ENCODE measurements at regions not wholly inside any gene's neighbourhood (a gene's known extent, or its start where the extent isn't known, plus 50 kb on each side); places are given as distances from the start of the nearest gene placed in this dataset.

DNA sequence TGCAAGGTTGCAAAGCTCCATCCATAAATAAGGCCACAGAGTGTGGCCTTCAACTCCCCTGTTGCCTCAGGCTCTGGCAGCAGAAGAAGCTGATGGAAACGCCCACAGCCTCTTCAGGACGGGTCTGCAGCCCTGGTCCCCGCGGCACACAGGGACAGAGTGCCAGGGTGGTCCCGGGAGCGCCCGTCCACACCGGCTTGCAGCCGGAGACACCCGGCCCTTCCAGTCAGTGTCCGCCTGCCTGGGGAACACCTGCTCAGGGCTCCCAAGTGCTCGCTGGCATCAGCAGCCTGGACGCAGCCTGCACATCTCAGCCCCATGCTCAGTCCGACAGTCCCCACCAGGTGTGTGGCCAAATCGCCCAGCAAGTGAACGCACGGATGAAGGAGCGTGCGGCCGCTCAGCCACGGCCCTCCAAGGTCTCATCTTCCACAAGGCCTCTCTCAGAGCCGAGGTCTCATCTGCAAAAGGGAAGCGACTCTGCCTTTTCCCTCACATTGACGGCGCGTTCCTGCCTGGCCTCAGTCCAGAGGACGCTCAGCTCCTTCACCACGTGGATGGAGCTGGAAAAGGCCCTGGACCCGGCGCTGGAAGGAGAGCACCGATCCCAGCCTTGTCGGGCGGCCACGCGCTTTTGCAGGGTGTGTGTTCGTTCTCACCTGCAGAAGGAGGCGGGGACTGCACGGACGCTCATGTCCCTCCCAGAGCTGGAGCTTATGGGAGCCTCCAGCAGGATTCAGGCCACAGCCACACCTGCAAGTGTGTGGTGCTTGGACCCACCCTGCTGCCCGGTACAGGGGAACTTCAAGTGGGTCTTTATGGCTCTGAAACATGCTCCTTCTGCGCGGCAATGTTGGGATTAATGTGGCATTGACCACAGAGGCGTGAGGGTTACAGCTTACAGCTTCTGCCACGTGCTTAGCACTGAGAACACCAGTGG, 180.4 kb downstream of the DLL1 start:
- no peak for DNase-seq

DNA sequence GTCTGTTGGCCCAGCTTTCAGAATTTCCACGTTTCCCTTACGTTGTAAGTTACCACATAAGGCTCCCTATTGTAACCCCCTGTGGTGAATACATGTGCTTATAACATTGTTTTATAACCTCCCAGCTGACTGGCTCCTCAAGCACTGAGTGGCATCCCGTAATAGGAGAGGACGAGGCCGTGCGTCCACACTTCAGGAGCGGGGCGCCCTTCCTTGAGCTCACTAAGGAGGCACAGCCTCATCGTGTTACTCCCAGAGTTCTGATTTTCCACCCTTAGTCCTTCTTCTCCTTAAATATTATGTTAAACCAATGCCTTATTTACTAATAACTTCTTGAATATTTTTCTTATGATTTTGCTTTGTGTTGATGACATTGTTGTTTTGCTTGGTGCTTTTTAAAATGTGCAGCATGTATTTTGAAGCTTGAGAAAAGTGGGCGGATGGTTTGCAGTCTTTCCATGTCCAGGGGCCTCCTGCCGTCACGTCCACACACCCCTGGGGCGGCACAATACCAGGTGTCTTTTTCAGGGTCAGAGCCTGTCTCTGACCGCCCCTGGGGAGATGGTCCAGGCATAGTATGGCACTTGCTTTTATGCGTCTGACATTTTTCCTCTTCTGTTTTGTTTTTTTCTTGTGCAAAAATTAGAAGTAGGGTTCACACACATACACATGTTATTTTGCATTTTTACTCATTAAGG, 181.8 kb downstream of the DLL1 start:
- DNase-seq, result no peak

DNA sequence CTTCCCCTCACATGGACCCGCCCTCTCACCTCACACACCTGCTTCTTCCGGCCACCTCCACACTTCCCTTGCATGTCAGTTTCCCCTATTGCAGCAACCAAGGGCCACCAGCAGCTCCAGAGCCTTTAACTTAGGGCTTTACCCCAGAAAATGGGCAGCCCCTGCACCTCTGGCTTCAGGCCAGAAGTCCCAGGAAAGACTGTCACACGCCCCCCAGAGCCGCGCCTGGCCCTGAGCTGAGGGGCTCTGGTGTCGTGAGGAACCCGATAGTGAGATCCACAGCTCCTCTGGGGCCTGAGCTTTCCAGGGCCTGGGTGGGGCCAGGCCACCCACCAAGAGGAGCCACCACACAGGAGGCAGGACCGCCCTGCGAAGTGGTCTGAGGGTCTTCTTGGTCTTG, 182.4 kb downstream of the DLL1 start:
- no peak for DNase-seq

DNA sequence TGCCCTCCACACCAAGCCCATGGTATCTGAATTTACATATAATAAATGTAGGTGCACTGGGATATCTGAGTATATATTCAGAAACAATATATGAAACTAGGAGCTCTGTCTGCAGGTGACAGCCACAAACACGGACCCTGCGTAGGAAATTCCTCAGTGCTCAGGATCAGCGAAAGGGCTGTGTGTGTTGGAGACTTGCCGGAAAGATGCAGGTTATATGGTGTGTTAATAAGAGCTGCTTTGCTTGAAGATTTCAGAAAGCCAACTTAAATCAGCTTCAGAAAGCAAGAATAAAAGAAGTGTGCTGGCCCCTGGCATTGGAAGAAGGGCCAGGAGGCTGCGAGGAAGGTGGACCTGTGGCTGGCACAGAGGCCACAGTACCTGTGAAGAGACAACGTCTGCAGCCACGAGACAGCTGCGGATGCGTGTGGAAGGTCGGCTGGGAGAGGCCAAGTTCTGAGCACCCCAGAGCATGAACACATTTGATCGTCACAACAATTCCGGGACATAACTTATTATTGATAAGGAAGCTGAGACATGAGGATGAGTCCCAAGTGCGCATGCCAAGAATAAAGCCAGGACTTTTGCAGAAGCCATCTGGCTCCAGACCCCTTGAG, 183.2 kb downstream of the DLL1 start:
- no peak for DNase-seq

DNA sequence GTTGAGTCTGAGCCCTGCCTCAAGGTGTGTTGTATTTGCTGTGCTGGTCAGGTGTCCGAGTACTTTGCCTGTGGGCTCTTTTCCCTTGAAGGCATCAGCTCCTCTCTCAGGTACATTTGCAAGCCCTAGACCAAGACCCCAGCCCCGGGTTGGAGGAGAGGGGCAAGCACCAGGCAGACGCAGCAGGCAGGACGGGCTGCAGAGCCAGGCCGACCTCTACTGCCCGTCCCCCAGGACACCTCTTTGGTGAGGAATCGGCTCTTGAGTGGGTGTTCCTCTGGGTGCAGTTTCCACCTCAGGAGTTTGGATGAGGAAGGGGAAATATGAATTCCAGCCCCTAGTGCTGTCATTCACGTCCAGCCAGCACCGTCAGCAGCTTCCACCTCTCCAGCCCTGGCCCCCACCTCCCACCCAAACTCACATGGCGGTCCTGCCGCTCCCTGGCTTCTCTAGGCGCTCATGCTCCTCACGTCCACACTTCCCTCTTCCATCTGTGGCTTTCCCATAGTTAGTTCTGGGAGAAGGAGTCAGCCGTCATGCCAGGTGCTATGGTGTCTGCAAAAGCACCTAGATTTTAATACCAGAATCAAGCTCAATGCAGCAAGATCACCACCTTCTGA, 183.9 kb downstream of the DLL1 start:
- DNase-seq, result no peak

DNA sequence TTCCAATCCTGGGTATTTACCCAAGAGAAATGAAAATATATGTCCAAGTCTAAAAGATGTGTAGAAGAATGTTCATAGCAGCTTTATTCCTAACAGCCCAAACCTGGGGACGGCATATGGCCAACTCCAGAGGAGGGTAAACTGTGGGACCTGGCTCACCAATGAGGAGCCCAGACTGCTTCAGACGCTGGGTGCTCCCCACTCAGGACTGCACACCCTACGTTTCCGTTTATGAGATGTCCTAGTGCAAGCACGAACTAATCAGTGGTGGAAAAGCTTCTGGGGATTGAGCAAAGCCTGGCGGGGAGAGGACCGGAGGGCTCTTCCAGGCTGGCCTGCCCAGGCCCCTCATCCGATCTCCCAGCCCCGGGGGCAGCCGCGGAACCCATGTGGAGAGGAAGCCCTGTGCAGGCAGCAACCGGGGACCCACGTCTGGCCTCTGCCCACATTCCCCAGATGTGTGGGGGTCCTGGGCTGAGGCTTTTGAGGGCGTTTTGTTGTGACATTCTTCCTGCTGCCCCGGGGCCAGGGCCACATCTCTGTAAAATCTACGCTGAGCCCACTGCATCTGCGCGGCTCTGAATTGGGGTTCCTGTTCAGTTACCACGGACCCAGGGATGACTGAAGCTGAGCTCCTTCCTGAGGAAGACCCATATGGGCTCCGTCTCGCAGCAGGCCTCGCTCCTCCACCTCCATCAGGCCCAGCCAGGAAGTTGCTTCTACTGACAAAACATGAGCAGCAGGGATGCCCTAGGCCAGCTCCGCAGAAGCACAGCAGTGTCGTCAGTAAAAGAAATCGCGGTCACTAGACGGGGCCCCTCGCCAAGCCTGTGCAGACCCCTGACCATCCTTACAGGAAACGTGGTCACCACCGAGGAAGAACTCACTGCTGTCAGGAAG, 188.0 kb downstream of the DLL1 start:
- no peak for DNase-seq

DNA sequence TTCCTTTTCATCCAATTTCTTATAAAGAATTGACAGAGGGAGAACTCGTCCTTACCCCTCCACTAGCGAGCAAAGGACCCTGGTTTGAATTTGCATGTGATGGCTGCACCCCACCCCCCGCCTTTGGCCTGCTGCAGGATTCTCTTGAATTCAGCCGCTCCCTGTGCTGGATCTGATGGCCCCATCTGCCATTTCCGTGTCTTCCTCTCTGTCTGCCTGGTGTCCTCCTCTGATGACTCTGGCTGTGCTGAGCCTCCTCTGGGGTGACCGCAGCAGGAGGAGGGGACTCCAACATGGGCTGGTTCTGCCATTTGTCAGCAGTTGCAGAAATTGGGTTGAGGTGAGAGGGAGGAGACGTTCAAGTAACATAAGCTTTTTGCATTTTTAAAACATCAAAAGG, 188.8 kb downstream of the DLL1 start:
- DNase-seq, result no peak

DNA sequence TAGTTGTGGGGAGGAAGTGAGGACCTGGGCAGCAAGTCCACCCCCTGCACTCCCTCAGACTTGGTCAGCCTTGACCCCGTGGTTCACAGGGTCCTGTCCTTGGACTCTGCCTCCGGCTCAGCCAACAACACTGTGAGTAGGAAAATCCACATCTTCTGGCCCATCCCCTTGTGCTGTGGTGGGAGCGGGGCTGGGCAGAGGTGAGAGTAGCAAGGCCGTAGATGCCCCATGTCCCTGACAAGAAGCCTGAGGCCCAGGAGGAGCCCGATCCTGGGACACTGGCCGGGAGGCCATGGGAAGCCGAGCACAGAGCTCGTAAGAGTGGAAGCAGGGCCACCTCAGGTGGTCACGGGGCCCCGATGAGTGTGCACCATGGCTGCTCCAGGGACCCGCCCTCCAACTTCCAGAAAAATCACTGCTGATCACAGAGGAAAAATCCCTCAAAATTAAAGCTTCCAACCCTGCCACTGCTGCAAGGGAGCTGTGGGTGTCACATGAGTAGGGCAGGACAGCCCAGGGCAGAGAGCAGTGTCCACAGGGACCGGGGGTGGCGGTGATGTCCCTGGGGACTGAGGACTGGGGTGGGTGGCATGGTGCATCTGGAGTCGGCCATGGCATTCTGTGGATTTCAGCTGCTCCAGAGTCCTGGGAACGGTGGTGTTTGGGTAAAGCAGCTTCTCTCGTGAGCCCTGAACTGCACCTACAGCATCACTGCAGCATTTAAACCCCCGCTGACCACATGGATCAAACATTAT, 189.4 kb downstream of the DLL1 start:
- DNase-seq, result no peak

DNA sequence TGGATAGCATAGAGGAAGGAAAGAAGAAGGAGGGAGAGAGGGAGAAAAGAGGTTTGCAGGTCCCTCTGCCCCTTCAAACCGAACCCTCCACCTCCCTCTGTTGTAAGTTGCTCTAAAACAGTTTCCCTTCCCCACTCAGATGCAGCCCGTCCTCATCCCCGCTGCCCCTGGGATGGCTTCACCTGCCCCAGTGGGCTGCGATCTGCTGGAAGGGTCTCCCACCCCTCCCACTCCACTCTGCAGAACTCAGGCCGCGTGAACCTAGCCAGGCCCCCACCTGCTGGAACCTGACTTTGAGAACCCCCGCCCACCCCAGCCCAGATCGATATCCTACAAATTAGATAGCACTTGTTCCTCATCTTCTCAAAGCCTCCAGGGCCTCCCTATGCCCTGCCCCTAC, 190.8 kb downstream of the DLL1 start:
- no peak for DNase-seq

DNA sequence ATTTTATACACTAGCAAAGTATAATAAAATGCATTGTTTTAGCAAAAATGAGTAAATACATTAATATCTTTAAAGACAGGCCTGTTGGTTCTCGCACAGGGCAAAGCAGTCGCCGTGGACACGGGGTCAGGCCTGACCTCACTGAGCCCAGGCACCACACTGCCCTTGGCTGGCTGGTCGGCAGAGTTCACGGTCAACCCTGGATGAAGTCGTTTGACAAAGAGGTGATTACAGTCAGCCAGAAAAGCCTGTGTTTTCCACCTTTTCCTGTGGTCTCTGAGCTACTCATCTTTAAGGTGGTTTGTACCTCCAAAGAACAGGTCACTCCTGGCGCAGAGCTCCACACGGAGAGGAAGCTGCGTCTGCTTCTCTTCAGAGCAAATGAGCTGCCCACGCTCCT, 191.5 kb downstream of the DLL1 start:
- no peak for DNase-seq

DNA sequence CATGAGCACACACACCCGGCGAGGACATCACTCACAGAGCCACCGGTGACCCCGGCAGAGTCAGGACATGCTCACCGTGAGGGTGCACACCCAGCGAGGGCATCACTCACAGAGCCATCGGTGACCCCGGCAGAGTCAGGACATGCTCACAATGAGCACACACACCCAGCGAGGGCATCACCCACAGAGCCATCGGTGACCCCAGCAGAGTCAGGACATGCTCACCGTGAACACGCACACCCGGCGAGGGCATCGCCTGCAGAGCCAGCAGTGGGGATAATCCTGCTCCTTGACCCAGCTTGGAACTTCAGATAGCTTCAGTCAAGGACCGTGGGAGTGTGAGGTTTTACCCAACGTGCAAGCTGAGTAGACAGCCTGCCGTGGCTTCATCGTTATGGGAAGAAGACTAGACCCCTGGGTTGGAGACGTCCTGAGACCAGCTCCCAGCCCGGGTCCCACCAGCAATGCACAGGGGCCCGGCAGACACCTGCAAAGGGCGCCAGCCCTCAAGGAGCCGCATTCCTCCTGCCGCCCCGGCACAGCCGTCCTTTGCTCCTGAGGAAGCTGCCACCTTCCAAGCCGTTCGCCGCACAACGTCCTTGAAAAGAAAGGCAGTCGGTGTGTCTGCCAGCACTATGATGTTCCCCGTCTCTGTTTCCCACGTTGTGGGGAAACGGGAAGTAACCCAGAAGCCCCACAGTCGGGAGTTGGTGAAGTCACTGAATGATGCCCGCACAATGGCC, 192.3 kb downstream of the DLL1 start:
- no peak for DNase-seq

DNA sequence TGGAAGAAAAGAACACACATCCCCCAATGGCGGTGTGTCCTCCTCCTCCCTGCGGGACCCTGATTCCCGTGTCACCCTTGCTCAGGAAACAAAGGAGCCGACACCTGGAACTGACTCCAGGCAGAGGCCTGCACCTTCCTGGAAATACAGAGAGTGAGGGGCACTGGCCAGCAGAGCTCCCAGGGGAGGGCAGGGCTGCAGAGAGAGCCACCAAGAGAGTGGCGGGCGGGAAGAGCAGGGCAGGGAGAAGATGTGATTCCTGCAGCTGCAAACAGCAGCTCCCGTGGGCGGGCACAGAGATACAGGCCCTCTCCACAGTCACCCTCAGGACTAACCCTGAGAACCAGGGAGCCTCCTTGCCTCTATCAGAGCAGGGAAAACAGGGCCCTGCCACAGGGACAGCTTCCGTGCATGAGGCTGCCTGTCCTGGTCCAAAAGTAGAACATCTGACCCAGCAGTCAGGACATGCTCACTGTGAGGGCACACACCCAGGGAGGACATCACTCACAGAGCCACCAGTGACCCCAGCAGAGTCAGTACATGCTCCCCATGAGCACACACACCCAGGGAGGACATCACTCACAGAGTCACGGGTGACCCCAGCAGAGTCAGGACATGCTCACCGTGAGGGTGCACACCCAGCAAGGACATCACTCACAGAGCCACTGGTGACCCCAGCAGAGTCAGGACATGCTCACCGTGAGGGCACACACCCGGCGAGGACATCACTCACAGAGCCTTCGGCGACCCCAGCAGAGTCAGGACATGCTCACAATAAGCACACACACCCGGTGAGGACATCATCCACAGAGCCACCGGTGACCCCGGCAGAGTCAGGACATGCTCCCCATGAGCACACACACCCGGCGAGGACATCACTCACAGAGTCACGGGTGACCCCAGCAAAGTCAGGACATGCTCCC, 193.1 kb downstream of the DLL1 start:
- DNase-seq, result no peak

DNA sequence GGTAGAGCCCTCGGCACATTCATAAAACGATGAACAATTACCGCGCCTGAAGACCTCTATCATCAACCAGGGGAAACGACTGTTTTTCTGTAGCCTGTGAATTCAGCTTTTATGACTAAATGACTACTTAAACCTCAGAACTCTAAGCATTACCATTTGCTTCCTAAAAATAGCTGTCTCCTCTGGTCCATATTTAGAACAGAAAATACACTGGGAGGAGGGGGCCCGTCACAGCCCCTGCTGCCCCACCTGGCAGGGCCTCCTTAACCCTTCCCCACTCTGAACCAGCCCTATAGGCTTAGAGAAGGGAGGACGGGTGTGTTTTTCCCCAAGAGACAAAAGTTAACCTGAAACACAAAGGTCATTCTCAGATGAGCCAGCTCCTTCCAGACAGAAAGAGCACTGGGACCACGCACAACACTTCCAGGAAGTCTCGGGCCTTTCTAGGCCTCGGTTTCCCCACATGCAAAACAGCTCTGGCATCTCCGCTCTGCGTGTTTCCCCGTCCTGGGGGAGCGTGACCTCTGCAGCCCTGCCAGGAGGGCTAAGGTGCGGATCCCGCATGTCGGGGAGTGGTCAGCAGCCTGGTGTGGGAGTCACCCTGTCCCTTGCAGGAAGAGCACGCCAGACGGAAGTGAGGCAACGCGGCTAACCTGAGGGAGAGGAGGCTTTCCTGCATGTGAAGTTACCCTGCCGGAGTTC, 193.9 kb downstream of the DLL1 start:
- DNase-seq, result no peak

DNA sequence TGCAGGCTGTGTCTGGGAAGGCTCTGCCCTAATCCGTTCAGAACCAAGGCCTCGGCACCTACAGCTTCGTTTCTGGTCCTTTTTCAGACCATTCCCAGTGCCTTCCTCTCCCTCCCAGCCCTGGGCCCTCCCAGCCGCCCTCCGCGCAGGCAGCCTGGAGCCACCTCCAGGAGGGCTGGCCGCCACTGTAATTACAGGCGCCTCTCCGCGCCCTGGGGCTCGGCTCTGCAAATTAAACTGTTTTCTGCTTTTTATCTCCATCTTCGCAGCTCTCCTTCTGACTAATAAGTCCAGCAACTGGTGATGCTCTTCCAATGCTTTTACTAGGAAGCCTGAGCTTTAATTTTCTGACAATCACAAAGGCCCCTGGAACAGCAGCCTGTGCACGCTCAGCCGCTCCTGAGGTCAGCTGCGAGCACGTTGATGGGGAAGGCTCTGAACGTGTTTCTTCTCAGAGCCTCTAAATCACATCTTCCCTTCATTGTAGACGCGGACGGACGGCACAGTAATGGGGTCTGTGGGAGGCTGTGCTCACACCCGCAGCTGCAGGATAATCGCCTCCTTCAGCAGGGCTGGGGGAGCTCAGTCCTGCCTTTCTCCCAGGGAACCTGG, 194.6 kb downstream of the DLL1 start:
- no peak for DNase-seq

DNA sequence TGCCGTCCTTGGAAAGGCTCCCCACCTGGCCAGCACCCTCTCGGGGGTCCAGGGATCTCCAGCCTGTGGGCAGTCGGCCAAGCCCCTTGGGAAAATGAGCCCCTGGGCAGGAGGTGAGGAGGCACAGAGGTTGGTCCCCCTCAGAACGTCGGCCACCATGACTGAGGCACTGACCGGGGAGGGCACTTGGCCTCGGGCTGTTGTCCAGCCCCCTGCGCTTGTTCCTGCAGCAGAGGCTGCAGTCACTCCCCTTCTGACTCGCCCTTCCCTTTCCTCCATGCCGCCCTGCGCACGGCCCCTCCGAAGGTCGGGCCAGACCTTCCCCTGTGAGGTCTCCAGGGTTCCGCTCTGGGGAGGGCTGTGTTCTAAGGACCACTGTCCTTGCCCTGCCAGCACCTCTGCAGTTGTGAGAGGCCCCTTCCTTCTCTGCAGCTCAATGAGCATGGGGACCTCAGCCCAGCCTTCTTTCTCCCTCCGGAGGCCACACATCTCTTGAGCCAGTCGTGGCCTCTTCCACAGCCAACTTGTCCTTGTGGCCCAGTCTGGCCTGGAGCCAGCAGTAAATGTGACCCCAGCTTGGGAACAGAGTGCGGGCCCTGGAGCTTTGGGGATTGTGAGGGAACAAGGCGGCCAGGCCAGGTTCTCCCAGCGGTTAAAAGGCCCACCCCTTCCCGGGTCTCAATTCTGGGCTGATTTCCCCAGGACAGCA, 195.5 kb downstream of the DLL1 start:
- no peak for DNase-seq

DNA sequence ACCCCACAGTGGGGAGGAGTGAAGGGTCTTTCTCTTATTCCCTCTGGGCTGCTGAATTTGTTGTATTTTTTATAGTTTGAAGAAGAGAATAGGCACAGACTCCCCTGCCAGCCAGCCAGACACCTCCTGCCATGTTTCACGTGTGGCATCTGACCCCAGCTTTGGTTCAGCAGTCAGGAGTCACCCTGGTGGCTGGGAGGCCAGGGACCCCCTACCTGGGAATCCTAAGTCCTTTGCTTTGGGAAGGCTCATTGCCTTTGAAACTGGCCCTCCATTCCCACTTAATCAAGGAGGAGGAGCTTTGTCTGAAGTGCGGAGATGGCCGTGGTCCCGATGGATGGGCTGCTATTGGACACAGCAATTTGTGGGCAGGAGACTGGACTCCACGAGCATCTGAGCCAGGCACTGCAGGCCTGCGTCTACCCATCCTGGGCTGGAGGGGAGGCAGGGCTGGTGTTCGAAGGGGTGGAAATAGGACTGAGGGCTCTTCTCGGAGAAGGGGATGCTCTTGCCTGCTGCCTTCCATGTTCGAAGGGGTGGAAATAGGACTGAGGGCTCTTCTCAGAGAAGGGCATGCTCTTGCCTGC, 196.1 kb downstream of the DLL1 start:
- DNase-seq, result no peak

Measured in inflammatory macrophage treated with lipopolysaccharide for 1 hour (primary cell).